Stimulated activated naive CD4-positive, alpha-beta T cell (primary cell): ENCODE measurements at regions not wholly inside any gene's neighbourhood (a gene's known extent, or its start where the extent isn't known, plus 50 kb on each side); places are given as distances from the start of the nearest gene placed in this dataset.
"Not testable (repeated sequence)": the region's sequence is repeated elsewhere in the genome, so short reads cannot be mapped to it uniquely, and the experiment has no call there.

Source experiments
- DNase-seq, 6 experiments: peaks; one replicate each; lab custom pipeline; 2025; lab: John Stamatoyannopoulos, UW

GRCh38 chr11:19627566-19627965, 85.1 kb upstream of the NAV2 start:
- no peak for DNase-seq

DNA sequence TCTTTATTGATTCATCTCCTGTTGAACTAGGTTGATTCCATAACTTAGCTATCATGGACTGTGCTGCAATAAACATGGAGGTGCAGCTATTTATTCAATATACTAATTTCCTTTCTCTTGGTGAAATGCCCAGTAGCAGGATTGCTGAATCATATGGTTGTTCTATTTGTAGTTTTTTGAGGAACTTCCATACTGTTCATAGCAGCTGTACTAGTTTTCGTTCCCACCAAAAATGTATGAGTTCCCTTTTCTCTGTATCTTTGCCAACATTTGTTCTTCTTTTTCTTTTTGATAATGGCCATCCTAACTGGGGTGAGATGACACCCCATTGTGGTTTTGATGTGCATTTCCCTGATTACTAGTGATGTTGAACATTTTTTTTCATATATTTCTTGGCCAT, 87.2 kb upstream of the NAV2 start:
- DNase-seq = no peak

DNA sequence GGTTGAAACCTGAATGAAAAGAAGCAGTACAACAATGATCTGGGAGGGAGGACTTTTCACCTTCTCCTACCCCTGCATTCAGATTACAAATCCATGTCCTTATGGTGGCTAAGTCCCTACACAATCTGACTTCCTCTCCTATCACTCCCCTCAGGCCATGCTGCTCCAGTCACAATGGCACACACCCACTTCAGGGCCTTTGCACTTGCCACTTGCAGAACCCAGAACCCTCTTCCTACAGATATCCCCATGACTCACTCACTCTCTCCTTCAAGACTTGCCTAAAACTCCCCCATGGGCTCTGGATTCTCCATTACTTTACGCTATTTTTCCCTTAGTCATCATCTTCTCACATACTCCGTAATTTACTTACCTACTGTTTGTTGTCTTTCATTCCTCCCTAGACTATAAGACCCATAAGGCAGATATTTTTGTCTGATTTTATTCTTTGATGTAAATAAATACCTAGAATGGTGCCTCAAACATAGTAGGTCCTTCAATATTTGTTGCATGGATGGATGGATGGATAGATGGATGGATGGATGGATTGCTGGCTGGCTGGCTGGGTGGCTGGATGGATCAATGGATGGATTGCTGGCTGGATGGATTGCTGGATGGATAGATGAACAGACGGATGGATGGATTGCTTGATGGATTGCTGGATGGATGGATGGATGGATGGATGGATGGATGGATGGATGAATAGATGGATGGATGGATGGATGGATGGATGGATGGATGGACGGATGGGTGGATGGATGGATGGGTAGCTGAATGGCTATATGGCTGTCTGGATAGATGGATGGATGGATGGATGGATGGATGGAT, 94.7 kb upstream of the NAV2 start:
- no peak for DNase-seq

DNA sequence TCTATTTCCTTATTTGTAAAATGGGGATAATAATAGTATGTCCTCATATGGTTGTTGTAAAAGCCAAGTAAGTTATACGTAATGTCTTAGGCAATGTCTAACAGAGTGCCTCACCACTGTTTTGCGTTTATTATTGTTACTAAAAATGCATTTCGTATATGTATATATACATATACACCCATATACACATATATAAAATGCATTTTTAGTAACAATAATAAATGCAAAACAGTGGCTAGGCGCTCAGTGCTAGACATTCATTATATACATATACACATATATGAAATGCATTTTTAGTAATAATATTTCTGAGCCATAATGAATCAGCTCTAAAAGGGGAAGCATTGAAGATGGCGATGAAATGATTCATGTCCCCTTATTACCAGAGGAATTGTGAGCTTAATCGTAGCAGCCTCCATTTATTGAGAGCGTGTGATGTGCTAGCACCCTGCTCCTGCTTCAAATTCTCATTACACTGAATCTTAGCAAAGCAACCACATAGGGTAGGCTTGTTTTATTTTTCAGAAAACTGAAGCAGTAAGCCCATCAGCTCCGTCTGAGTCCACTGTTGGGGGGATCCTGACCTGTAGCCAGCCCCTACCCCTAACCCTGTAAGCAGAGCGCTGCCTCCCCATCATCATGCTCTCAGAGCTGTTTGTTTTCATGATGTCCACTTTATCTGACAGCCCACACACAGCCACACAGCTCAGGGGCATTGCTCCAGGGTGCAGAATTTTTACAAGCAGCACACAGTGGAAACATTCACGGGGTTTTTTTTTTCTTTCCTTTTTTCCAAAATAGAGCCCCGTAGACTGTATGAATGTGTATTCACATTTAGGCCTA, 97.1 kb upstream of the NAV2 start:
- DNase-seq = no peak

DNA sequence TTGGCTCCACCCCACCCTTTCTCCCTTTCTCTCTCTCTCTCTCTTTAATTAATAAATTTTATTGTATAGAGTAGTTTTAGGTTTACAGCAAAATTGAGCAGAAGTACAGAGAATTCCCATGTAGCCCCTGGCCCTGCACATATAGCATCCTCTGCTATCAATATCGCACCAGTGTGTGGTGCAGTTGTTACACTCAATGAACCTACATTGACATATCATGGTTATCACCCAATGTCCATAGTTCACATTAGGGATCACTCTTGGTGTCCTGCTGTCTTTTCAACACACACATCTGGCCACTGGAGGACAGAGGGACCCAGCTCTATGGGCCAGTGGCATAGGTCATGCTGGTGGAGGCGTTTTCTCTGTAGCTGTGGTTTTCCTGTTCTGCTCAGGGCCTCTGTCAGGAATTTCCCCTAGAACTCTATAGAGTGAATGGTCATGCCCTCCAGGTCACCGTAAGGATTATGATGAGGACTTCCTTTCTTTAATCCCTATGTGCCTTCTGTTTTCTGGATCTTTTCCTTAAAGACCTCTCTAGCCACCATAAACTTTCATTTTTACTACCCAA, 98.2 kb upstream of the NAV2 start:
- no peak for DNase-seq

- not testable (repeated sequence) for DNase-seq
Measured at GRCh38 chr11:19612025-19612424, 100.6 kb upstream of the NAV2 start.

GRCh38 chr11:19607656-19608360, 104.8 kb upstream of the NAV2 start:
- DNase-seq = no peak

DNA sequence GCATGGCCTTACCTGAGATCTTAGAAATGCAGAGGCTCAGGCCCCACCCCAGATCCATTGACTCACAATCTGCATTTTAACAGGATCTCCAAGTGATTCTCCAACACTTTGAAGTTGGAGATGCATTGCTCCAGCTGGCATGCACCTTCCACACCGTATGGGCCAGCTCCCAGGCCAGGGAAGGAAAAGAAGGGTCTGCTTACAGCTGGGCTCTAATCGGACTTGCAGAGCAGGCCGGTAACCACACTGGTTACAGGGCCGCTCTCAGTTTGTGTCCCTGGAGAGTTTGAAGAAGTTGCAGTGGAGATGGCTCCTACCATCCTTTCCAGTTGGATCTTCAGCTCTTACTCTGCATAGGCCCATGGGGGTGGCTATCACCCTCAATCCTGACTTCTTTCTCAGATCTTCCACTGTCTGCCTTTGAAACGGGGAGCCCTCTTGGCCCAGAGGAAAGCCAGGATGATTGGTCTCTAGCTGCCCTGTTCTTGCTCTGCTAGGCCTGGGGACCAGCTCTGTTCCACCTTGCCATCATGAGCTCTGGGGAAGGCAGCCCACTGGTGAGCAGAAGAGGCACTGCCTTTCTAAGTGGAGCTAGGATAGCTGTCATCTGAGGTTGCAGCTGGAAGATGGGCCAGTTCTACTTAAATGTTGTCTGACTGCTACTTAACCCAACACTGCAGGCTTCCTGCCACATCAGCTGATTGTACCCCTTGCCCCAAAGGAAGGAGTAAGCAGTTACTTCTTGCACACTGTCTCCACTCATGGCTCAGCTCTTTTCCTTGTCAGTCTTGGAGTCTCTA, 105.6 kb upstream of the NAV2 start:
- no peak for DNase-seq

DNA sequence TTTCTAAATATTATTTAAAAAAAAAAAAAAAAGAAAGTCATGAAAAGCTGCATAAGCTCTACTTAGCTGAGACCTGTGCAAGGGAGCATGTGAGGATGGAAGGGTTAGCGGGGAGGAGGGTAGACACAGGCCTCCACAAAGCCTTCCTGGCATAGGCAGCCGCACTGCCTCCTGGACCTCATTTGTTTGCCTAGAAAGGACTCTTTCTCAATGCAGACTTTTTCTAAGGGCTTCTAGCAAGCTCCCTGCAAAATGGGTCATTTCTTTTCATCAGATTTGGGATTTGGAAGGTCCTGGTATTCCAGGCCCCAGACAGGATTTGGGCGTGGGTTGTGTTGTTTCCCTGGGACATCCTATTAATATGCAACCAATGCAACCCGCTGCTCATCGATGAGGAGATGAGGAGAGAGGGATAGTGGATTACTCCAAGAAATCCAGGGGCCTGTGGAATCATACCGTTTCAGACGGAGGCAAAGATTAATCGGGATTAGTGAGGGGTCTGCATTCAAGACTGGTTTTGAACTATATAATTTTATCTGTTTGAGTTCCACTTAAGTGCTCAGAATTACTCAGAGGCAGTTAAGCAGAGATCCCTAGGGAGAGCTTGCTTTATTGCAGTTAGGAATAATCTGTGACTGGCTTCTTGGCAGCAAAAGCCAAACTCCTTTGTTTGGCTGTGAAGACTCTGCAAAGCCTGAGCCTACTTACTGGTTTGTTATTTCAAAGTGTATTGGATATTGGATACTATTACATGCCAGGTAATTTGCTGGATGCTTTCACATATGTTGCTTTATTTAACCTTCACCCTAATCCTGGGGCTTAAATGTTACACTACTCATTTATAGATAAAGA, 106.9 kb upstream of the NAV2 start:
- DNase-seq = no peak

GRCh38 chr11:19604679-19605375, 107.8 kb upstream of the NAV2 start:
- DNase-seq = no peak

DNA sequence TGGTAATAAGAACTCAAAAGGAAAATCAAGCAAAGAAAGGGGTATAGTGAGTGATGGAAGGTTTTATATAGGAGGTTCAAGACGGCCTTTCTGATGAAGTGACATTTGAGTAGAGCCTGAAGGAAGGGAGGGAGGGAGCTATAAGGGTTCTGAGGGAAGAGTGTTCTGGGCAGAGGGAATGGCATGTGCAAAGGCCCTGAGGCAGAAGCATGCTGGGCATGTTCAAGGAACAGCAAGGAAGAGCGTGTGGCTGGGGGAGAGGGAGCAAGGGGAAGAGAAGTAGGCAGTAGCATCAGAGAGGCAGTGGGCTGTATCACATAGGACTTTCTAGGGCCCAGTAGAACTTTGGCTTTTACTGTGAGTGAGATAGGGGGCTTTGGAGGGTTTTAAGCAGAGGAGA, 108.9 kb upstream of the NAV2 start:
- no peak for DNase-seq

DNA sequence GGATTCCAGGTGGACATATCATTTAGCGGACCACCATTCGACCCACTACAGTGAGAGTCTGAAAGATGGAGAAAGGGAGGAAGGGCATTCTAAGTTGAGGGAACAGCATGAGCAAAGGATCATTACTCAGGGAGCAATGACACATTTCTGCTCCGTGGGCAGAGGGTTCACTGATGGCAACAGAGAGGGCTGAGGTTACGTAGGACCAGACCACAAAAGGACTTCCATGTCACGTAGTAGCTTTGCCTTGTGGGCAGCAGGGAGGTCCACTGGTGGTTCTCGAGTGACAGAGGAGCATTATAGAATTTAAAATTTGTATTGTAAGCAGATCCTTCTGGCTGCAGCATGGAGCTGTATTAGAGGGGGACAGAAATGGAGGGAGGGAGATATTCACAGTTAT, 109.7 kb upstream of the NAV2 start:
- no peak for DNase-seq

DNA sequence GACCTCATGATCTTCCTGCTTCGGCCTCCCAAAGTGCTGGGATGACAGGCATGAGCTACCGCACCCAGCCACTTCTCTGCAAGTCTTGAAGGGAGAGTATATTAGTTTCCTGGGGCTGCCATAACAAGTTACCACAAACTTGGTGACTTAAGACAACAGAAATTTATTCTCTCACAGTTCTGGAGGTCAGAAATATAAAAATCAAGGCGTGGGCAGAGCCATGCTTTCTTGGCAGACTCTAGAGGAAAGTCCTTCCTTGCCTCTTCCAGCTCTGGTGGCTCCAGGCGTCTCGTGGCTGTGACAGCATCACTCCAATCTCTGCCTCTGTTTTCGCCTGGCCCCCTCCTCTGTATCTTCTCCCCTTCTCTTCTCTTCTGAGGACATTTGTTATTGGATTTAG, 110.2 kb upstream of the NAV2 start:
- DNase-seq = no peak

DNA sequence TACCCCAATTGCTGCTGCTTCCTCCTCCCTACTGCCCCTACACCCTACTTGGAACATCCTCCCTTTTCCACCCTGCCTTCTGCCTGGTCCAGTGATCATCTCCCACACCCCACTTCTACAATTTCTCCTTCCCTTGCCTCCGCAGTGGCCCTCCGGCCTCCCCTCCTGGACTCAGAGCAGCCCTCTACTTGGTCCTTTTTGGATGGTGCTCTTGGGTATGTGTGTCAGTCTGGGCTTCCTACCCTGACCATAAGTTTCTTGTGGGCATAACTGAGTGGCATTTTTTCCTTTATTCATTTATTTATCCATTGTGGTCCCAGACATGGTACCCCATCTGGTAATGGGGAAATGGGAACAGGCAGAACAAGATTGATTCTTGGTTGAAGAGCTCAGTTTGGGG, 111.4 kb upstream of the NAV2 start:
- DNase-seq = no peak

DNA sequence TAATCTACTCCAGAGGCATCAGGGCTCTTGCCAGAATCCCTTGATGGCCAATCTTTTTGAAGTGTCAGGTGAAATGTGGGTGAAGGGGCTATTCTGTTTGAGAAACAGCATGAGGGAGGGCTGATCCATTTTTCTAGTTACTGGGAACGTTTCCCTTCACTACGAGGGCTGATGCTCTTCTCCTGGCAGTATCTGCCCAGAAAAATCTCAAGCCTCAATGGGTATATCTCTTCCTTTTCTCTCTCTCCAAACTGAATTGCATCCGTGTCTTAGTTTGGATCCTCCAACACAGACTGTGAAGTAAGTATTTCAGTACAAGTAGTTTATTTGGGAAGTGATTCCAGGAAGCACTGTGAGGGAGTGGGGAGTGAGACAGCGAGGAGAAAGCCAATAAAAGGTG, 113.0 kb upstream of the NAV2 start:
- DNase-seq = no peak

- DNase-seq = no peak
Measured at GRCh38 chr11:19598876-19599486, 113.7 kb upstream of the NAV2 start.

- DNase-seq = no peak
Measured at GRCh38 chr11:19598456-19598855, 114.2 kb upstream of the NAV2 start.

- DNase-seq = no peak
Measured at GRCh38 chr11:19597876-19598275, 114.8 kb upstream of the NAV2 start.

- DNase-seq = no peak
Measured at GRCh38 chr11:19597206-19597605, 115.4 kb upstream of the NAV2 start.
